HG03378 (cell line): ENCODE measurements at regions not wholly inside any gene's neighbourhood (a gene's known extent, or its start where the extent isn't known, plus 50 kb on each side); places are given as distances from the start of the nearest gene placed in this dataset.

Experiments used
- ATAC-seq: cut with Tn5 transposase; IDR thresholded peaks from one replicate; pipeline ENCODE4 v1.9.1; 2021; ENCODE audit warnings: mild to moderate bottlenecking, moderate library complexity; ENCODE audit not compliant: unreplicated experiment

DNA sequence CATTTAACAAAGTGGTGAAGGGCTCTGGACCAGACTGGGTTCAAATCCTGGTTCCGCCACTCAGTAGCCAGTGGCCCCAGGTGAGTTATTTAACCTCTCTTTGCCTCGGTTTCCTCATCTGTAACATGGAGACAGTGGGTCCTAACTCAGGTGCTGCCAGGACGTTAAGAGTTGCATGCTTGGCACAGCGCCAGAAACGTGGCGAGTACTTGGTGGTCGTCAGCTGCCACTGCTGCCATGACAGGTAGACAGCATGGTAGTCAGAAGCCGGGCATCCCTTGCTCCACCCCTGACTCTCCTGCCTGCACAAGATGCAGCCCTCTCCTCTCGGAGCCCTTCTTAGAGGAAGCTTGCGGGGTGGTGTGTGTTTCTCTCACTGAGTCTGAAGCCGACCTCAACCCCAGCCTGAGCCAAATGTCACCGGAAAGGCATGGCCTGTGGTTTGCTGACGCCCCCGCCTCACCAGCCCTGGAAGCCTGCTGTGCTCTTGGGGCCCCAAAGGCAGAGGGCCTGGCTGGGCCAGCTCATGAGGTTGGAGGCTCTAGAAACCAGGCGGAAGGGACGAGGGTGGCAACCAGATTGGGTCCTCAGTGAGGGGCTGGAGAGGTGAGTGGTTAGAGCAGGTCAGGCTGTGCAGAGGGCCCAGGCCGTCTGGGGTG is 160.8 kb upstream of the TLE3 start:
- peak; percentile 44 for ATAC-seq

DNA sequence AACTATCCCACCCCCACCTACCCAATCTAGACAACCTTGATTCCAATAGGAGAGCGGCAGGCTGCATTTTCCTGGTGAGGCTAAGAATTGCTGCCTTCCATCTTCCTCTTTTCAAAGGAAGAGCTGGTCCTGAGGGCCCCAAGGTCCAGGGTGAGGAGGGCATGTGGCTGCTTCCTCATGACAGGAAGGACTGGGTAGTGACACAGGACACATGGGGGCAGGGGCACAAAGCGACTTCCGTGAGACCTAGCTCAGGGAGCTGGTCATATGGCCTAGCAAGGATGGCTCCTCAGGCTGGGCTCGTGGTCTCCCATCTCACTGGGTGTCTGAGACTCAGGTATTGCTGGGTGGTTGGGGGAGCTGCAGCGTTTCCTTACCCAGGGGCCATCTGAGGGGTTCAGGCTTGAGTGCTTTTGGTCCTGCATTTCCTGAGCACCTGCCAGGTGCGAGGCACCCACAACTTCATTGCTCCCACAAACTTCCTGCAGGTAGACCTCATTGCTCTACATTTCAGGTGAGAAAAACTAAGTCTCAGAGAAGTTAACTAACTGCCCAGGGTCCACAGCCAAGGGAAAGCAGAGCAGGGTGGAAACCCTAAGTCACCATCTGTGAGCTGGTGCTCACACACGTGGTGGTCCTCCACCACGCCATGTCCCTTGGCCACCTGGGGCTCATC is 160.0 kb upstream of the TLE3 start:
- ATAC-seq, result no peak

DNA sequence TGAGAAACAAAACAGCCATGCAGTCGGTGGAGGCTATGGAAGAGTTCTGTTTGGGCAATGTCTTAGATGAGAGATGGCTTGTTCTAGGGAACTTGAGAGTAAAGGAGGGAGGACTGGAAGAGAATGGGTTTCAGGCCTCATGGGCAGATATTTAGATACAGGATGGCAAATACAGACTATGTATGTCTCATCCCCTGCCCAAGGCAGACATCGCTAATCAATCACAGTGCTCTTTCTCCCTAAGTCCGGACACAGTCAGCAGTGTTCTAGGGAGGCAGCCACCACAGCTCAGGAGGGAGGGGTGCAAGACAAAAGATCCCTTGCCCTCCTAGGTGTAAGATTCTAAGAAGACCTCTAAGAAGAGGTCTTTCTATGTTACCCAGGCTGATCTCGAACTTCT is 159.3 kb upstream of the TLE3 start:
- ATAC-seq, result no peak

DNA sequence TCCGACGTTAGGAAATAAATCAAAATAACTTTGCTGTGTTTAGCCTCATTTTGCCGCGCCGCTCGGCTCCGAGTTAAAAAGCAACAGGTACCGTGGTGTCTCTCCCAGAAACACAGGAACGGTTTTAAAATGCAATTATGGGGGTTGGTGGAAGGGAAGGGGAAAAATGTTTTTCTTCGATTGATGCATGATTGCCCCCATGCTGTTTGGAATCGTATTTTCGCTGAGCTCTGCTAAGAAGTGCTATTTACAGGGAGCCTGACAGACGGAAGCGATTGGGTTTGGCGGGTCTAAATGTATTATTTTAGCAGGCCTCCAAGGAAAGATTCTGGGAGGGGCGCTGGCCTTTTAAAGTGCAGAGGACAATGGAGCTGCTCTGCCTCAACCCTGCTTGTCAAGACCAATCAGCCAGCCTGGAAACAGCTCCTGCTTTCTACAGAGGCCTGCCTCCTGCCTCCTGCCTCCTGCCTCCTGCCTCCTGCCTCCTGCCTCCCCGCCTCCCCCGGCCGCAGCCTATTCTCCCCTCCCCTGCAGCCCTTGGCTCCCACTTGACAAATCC is 156.7 kb upstream of the TLE3 start:
- no peak for ATAC-seq

DNA sequence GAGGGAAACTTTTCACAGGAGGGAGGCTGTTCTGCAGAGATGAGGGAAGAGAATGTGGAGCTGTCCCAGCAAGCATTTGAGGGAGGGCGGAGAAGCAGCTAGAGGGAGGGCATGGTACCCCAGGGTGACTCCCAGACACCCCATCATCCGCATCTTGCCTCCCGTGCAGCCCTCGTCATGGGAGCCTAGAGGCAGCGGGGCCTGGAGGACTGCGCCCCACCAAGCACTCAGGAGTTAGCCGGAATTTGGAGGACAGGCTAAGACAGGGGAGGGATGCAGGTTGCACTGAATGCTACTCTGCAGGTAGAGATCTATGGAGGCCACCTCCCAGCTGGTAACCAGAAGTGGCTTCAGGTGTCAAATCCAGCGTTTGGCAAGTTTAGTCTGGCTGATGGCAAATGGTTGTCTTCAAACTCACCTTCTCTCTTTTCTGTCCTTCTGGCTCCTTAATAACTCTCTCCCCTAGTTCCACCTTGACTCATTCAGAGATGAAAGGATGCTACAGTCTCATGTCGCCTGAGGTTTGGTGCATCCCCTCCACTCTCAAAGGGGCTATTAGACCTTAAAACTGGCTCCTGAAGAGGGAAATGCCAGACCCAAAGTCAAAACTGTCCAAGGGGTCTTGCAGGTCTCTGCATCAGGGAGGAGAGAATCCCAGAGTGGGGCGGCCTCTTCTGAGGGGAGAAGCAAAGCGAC is 155.9 kb upstream of the TLE3 start:
- no peak for ATAC-seq

DNA sequence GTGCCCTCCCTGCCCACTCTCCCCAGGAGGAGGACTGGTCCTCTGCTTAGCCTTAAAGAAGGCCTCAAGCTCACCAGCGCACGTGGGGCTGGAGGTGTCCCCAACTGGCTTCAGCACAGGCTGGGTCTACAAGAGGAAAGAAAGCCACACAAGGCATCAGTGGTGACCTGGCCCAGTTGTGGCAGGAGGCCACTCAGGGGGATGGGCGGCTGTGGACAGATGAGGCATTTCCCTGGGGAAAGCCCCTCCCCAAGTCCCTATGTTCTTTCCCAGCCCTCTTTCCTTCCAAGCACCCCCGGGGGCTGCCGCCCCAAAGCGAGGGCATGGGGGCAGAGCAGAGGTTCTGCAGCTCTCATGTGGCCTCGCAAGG is 155.2 kb upstream of the TLE3 start:
- no peak for ATAC-seq

DNA sequence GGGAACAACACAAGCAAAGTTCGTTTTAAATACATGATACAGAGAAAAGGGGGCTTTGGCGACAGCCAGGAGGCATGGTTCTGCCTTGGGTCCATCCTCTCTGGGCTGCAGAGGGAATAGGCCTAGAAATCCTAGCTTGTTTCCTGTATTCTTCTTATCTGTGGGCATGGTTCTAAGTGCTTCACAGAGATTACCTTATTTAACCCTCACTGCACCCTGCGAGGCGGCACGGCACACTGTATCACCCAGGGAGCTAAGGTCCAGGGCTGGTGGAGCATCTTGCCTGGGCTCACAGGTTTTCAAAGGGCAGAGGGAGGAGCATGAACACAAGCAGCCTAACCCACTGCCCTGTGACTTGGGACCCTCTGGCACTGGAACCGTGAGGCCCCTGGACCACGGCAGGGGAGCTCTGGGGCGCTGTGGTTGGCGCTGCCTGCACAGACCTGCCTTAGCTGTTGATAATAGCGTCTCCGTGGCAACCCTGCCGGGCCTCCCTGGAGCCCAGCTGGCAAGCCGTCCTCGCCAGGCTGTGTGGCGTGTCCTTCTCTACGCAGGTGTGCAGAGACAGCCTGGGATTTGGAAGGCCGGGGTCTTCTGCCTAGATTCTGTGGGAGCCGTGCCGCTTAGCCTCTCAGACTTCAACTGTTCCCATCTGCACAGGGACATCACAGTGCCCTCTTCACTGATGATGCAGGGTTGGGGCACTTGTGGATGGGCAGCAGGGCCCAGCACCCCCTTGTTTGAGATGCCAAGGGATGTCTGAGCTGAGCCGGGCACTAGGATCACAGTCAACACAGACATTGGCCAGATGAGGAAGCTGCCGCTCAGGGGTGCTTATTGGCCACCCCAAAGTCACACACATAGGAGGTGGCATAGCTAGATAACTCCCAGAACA is 154.6 kb upstream of the TLE3 start:
- ATAC-seq, result no peak

DNA sequence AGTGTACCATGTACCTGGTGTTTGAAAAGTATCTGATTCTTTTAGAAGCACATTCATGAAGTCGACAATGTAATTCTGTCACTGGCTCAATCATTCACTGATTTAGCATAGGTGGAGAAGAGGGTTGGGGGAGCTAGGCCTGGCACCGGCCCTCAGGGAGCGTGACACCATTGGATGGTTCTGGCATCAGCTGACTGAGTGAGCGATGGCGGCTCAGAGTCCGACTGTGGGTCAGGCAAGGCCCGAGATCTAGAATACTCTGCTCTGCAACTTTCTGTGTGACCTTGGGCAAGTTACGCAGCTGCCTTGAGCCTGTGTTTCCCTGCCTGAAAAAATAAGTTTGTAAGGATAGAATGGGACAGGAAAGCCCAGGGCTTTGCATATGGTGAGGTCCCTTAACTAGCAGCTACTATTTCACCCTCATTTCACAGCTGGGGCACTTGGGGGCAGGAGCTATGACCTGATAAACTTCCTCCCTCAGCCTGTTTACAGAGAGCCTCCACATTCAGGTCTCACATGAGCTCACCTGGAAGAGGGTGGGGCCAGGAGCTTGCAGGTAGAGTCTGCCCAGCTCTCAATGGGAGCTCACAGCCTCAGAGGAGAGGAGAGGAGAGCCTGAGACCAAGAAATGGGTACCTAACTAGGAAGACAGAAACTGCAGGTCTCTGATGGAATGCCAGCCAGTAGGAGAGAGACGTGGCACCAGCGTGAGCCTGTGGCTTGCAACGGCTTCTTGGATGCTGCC is 153.7 kb upstream of the TLE3 start:
- no peak for ATAC-seq

DNA sequence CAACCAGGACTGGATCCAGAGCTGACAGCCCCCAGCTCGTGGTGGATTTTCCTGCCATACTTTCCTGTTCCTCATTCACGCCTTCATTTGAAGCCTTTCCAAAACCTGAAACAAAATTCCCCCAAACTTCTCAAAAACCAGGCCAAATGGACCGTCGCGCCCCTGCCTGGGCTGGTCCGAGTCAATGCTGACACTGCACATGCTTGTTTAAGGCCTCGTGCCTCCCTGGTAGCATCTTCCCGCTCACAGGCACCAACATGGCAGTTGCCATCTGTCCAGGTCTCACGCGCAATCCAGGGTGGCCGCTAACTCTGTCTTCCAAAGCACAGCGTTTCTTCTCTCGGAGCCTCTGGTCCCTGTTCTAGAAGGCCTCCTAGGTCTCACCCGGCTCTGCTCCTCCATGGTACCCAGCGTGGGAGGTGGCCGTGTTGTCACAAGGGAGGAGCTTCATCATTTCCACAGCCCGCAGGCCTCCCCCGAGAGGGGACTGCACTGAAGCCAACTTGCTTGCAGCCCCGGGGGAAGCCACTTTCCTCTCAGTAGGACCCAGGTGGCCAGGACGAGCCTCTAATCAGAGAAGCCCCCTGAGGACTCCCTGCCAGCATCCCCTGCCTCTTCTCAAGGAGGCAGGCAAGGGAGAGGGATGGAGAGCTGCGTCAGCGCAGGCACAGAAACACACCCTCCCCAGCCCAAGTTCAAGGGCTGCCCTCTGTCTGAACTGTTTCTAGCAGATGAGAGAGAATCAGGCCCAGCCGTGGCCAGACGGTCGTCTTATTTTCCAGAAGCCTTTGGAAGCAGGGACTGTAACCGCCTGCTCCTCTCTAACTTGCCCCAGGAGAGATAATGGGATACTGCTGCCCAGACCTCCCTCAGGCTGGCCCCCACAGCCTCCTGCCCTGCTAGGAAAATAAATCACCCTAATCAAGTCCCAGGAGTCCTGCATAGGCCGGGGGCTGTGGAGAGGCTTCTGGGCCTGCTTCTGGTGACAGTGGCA is 152.8 kb upstream of the TLE3 start:
- no peak for ATAC-seq

DNA sequence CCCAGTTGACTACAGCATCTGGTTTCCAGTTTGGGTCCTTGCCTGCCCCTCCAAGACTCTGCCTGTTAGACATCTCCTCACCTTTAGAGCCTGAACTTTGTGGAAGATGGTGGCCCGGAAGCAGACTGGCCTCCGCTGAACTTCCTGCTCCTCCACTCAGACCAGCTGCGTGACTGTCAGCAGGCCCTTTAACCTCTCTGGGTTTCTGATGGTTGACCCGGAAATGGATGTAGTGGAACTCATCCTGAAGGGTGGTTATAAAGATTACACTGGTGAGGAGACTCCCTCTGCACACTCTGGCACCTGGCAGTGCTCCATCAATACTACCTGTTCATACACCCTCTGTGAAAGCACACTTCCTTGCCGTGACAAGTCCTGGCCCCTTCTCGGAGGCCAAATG is 151.9 kb upstream of the TLE3 start:
- ATAC-seq, result no peak

DNA sequence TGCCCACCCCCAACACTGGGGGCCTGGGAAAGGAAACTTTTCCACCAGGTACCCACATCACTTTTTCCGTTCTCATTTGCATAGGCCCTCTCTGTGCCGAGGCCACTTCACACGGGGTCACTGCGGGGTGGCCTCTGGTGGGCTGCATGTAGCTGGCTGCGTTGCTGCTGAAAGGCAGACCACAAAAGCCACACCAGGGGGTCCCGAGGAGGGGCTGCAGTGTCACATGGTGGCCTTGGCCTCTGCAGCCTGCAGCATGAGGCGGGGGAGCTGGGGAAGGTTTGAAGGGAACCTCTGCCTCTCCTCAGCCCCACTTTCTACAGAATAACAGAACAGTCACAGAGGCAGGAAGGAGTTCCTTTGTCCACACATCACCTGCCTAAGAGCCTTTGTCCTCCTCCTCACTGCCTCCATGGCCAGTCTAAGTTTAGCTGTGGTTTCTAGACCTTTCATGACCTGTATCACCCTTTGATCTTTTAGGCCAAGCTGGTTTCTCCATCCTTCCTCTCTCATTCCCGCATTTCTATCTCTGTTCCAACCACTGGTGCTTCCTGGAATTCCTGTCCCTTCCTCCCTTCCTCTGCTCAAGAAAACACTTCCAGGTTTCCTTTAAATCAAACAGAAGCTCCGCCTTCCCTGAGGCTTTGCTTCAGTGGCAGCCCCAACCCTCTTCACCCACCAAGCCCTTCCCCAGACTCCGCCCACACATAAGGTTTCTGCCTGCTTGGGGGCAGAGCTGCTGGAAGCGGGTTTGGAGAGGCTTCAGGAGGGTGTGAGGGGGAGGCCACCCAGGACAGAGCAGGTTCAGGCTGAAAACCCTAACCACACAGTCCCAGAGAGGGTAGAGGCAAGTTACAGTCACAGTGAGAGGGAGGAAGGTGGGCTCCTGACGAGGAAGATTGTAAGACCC is 150.7 kb upstream of the TLE3 start:
- ATAC-seq, result no peak

DNA sequence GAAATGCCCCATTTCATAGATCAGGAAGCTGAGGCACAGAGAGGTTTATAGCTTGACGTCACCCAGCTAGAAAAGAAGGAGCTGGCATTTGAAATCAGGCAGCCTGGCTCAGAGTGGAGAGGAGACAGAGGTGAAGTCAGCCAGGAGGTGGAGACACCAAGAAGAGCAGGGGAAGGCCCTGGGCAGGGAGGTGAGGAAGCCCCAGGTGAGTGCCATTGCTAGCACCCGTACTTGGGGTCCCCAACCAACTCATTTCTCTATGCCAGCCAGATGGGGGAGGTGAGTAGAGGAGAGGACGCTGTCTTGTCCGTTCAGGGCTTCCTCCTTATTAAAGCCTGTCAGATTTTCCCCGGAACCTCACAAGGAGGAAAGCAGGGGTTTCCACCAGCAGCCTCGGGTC is 149.6 kb upstream of the TLE3 start:
- no peak for ATAC-seq

DNA sequence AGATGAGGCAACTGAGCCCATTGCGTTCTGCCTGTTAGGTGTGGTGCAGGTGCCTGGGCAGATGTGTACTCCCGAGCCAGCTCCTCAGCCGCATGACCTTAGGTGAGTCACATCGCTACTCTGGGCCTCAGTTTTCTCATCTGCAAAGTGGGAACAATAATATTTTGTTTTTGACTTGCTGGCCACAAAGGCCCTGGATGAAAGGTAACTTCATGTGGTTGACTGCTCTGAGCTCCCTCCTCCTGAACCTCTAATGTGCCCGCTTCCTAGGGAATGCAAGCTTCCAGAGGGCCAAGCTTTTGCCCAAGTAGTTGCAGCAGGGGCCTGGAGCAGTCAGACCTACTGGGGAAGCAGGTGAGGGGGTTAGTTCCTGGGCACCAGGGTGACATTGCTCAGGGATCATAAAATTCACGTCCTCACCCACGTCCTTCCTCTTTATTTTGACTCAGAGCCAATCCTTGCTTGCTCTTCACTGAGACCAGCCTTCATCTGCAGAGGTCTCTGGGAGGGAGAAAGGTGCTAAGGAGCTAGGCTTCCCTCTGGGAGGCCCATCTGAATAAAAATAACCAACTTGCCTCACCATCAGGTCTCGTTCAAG is 149.0 kb upstream of the TLE3 start:
- ATAC-seq, result no peak

DNA sequence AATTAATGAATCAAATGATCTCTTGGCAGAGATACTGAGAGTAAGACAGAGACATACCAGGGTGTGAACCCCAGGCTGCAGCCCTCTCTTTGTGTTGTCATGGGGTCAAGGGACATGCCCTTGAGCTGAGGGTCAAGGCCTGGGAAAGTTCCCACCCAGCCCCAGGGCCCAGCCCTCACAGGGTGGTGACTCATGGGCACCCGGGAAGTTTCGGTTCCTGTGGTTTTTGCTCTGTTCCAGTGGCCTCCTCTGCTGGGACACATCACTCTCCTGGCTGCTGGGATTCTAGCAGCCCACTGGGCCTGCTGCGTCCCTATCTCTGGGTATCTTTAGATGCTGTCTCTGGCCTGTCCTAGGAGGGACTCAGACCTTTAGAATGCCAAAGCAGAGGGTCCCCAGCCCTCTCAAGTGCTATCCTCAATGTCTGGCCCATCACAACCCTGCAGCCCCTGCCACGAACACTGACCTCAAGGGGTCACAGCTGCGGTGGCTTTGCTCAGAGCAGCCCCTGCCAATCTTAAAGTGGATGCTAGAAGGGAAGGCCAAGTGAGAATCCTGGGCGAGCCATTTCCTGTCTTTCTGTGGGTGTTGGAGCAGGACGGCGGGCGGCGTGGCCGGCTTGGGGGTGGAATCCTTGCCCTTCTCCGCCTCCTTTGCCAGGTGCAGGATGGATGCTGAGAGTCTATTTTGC is 148.4 kb upstream of the TLE3 start:
- ATAC-seq, result no peak

DNA sequence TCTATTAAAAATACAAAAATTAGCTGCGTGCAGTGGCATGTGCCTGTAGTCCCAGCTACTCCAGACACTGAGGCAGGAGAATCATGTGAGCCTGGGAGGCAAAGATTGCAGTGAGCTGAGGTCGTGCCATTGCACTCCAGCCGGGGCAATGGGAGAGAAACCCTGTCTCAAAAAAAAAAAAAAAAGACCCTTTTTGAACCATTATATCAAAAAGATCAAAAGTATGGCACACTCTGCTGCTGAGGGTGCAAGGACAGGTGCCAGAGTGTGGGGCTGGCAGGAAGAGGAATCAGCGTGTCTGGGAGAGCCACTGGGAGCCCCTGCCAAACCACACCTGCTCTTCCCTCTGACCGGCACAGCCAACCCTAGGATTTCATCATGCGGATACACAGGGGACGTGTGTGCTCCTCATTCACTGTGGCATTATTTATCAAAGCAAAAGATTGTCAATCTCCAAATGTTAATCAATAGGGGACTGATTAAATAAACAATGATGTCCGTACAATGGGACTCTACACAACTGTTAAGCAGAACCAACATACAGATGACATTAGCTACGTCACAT is 147.3 kb upstream of the TLE3 start:
- no peak for ATAC-seq

DNA sequence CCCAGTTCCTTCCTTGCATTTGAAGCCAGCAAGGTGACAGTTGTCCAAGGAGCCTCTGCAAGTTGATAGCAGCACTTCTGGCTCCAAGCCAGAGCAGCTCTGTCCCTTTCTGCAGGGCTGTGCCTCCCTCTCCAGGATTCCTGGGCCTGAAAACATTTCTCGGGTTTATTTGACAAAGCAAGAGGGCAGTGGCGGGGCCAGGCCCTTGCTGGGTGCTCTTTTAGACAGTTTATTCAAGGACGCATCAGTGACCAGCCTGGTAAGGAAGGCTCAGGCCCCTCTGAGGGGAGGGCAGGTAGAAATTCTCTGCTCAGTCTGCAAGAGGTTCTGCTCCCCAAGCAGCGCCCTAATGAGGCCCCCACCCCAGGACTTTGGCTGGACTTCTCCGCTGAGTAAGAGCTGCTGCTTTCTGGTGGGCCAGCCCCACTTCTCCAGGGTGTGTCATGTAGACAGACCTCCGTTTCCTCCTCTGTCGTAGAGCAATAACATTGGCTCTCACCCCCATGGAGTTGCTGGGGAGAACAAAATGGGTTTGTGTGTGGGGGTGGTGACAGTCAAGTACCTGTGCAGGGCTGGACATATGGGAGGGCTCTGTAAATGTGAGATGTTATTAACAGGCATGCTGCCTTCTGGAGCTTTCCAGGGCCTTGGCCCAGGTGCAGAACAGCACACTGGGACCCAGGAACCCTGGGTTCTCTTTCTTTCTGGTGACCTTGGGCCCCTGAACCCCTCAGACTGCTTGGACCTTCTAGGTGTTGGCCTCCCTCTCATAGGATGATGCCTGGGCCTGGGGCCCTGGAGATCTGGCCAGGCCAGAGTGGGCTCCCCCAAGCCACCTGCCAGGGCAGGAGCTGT is 146.2 kb upstream of the TLE3 start:
- no peak for ATAC-seq
